OCI-LY3 (cell line): ENCODE measurements at regions not wholly inside any gene's neighbourhood (a gene's known extent, or its start where the extent isn't known, plus 50 kb on each side); places are given as distances from the start of the nearest gene placed in this dataset.
"Not testable (repeated sequence)": the region's sequence is repeated elsewhere in the genome, so short reads cannot be mapped to it uniquely, and the experiment has no call there.

Source experiments
- H2AFZ ChIP-seq: fragments of 200-600, 300-600 bp; shearing (Covaris generic); 2 replicates; pipeline ENCODE4 v1.6.0; 2014; ENCODE audit warnings: antibody characterized with exemption, low read depth, low read length
- H3K27ac ChIP-seq: fragments of 200-600, 300-600 bp; sonication (generic); 2 replicates; pipeline ENCODE4 v1.5.1; 2014; ENCODE audit warnings: mild to moderate bottlenecking, low read length, moderate library complexity, mixed read lengths
- H3K27me3 ChIP-seq: fragments of 200-600, 300-600 bp; sonication (generic); 2 replicates; pipeline ENCODE4 v1.6.1; 2014; ENCODE audit warnings: low read depth, low read length, mixed read lengths
- H3K36me3 ChIP-seq: fragments of 200-600, 300-600 bp; sonication (generic); replicated peaks from 2 replicates; pipeline ENCODE3; 2014; ENCODE audit warnings: low read depth, low read length, mixed read lengths
- H3K4me1 ChIP-seq: fragments of 300-600, 200-600 bp; sonication (generic); 2 replicates; pipeline ENCODE4 v1.6.1; 2014; ENCODE audit warnings: low read length, mixed read lengths
- H3K4me2 ChIP-seq: fragments of 200-600, 300-600 bp; sonication (generic); 2 replicates; pipeline ENCODE4 v1.6.1; 2014; ENCODE audit warnings: low read length, mixed read lengths
- H3K4me3 ChIP-seq: fragments of 300-600, 200-600 bp; sonication (generic); 2 replicates; pipeline ENCODE4 v1.5.1; 2014; ENCODE audit warnings: antibody characterized with exemption, mild to moderate bottlenecking, low read length, moderate library complexity
- H3K79me2 ChIP-seq: fragments of 300-600, 200-600 bp; shearing (Covaris generic); 2 replicates; pipeline ENCODE4 v1.6.1; 2014; ENCODE audit warnings: mild to moderate bottlenecking, low read length, mixed read lengths
- H3K9ac ChIP-seq: fragments of 300-600, 200-600 bp; shearing (Covaris generic); 2 replicates; pipeline ENCODE4 v1.6.0; 2014; ENCODE audit warnings: mild to moderate bottlenecking, low read length, moderate library complexity
- H3K9me3 ChIP-seq: fragments of 200-600, 300-600 bp; shearing (Covaris generic); 2 replicates; pipeline ENCODE4 v1.6.1; 2014; ENCODE audit warnings: low read length, mixed read lengths; ENCODE audit not compliant: insufficient read depth
- H4K20me1 ChIP-seq: fragments of 200-600, 300-600 bp; sonication (generic); 2 replicates; pipeline ENCODE4 v1.6.1; 2016; ENCODE audit warnings: low read length, mixed read lengths; ENCODE audit not compliant: insufficient read depth
- CTCF ChIP-seq: fragments of 200-600, 300-600 bp; sonication (generic); IDR thresholded peaks from 2 replicates; pipeline ENCODE4 v1.5.1; 2014; ENCODE audit warnings: antibody characterized with exemption, low read length, low read depth
- EZH2phosphoT487 ChIP-seq: fragments of 200-600 bp; shearing (Covaris generic); IDR thresholded peaks from 2 replicates; pipeline ENCODE4 v1.6.1; 2018; ENCODE audit warnings: antibody characterized with exemption, mixed run types, low read depth

GRCh38 chr9:102439583-102439982 is 555.5 kb upstream of the CYLC2 start:
- Histone ChIP-seq H3K79me2 (no peaks in the 10 kb centered on the region), H3K9me3 (no peaks in the 10 kb centered on the region), H2AFZ (no peak overlapping the region), H3K4me1 (no peaks in the 10 kb centered on the region), H3K27ac (no peak overlapping the region), H3K36me3 (no peaks in the 10 kb centered on the region), H3K4me2 (no peak overlapping the region), H3K27me3 (no peaks in the 10 kb centered on the region), H4K20me1 (no peaks in the 10 kb centered on the region), H3K9ac (no peak overlapping the region), H3K4me3 (no peak overlapping the region)
- TF ChIP-seq CTCF (no peak), EZH2phosphoT487 (no peak)

- not testable (repeated sequence) for H3K9me3 ChIP-seq, H2AFZ ChIP-seq, H3K9ac ChIP-seq, H3K27ac ChIP-seq, H3K27me3 ChIP-seq, H3K4me1 ChIP-seq, H4K20me1 ChIP-seq, H3K36me3 ChIP-seq, H3K4me3 ChIP-seq, H3K79me2 ChIP-seq, H3K4me2 ChIP-seq
These were observed 558.5 kb upstream of the CYLC2 start for GRCh38 chr9:102436599-102436998.

- Histone ChIP-seq H3K27me3 (no peaks in the 10 kb centered on the region), H3K27ac (no peak overlapping the region), H3K4me3 (no peak overlapping the region), H4K20me1 (no peaks in the 10 kb centered on the region), H3K9ac (no peak overlapping the region), H2AFZ (no peak overlapping the region), H3K4me2 (no peak overlapping the region), H3K4me1 (no peaks in the 10 kb centered on the region), H3K36me3 (no peaks in the 10 kb centered on the region), H3K9me3 (no peaks in the 10 kb centered on the region), H3K79me2 (no peaks in the 10 kb centered on the region)
- TF ChIP-seq EZH2phosphoT487 (no peak), CTCF (no peak)
These were observed 559.7 kb upstream of the CYLC2 start for GRCh38 chr9:102435427-102435826.

- no peak overlapping the region for H3K4me3 ChIP-seq
- H3K4me2 ChIP-seq, result no peak overlapping the region
- H3K79me2 ChIP-seq, result no peaks in the 10 kb centered on the region
- no peaks in the 10 kb centered on the region for H3K27me3 ChIP-seq
- H3K9me3 ChIP-seq, result no peaks in the 10 kb centered on the region
- H3K27ac ChIP-seq, result no peak overlapping the region
- H3K9ac ChIP-seq, result no peak overlapping the region
- H3K4me1 ChIP-seq, result no peaks in the 10 kb centered on the region
- H3K36me3 ChIP-seq, result no peaks in the 10 kb centered on the region
- H4K20me1 ChIP-seq, result no peaks in the 10 kb centered on the region
- H2AFZ ChIP-seq, result no peak overlapping the region
- TF ChIP-seq CTCF (no peak), EZH2phosphoT487 (no peak)
These were observed 560.6 kb upstream of the CYLC2 start for GRCh38 chr9:102434545-102434944.

- Histone ChIP-seq H4K20me1 (no peaks in the 10 kb centered on the region), H3K79me2 (no peaks in the 10 kb centered on the region), H3K4me1 (no peaks in the 10 kb centered on the region), H3K4me2 (no peak overlapping the region), H3K27ac (no peak overlapping the region), H3K9me3 (no peaks in the 10 kb centered on the region), H3K36me3 (no peaks in the 10 kb centered on the region), H3K9ac (no peak overlapping the region), H2AFZ (no peak overlapping the region), H3K27me3 (no peaks in the 10 kb centered on the region), H3K4me3 (no peak overlapping the region)
- TF ChIP-seq EZH2phosphoT487 (no peak), CTCF (no peak)
These were observed 566.8 kb upstream of the CYLC2 start for GRCh38 chr9:102428305-102428704.

GRCh38 chr9:102416251-102416650 is 578.9 kb upstream of the CYLC2 start:
- H2AFZ ChIP-seq, result not testable (repeated sequence)

More at GRCh38 chr9:102416251-102416650, 578.9 kb upstream of the CYLC2 start:
- not testable (repeated sequence) for H3K9ac ChIP-seq, H4K20me1 ChIP-seq, H3K27ac ChIP-seq, H3K4me2 ChIP-seq, H3K4me3 ChIP-seq, H3K4me1 ChIP-seq, H3K36me3 ChIP-seq, H3K79me2 ChIP-seq, H3K27me3 ChIP-seq
- peaks cover 11% of the 10 kb centered on the region; the same call in 1 of the 2 replicates for H3K9me3 ChIP-seq
